ENCODE measurements at regions not wholly inside any gene's neighbourhood (a gene's known extent, or its start where the extent isn't known, plus 50 kb on each side); places are given as distances from the start of the nearest gene placed in this dataset.
"Not testable (repeated sequence)": the region's sequence is repeated elsewhere in the genome, so short reads cannot be mapped to it uniquely, and the experiment has no call there.

DNA sequence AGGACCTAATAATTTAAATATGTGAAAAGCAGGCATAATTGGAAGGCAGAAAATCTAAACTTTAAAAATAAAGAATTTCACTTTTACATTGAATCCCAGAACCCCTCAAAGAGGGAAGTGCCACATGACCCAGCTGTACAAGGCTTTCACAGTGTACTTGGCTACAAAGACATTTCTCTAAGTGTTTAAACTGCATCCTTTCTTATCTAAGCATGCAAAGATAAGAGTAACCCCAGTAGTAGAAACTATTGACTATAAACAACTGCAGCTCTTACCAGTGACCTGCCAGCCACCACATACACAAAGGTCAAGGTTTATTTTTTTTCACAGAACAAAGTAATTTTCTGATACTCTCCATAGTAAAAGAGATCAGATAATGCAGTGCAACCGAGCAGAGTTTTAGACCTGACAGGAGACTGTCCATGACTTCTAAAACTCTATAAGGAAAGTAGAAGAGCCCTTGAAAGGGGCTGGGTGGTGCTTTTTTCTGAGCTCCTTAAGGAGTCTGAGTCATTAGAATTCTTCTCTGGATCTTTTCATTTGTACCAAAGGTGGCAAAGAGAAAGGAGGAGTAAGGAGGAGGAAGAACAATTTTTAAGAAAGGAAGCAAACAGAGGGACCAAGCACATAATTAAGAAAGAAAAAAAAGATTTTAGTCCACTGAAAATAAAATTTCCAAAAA lies 750.6 kb downstream of the PRIM2 start:
- not testable (repeated sequence) for H3K27ac ChIP-seq (ENCODE audit: low read length); H3K79me2 ChIP-seq (ENCODE audit: low read length); H3K36me3 ChIP-seq (replicated peaks; ENCODE audit: low read depth, low read length); H3K9ac ChIP-seq (ENCODE audit: low read length); H3K9me3 ChIP-seq (ENCODE audit: insufficient read depth, low read length); H2AFZ ChIP-seq (ENCODE audit: low read depth, low read length); H3K4me1 ChIP-seq (ENCODE audit: low read length); H3K4me3 ChIP-seq (ENCODE audit: low read length); H3K4me2 ChIP-seq (ENCODE audit: low read length); H4K20me1 ChIP-seq (ENCODE audit: insufficient read depth, low read length); H3K27me3 ChIP-seq (ENCODE audit: low read depth, low read length)

DNA sequence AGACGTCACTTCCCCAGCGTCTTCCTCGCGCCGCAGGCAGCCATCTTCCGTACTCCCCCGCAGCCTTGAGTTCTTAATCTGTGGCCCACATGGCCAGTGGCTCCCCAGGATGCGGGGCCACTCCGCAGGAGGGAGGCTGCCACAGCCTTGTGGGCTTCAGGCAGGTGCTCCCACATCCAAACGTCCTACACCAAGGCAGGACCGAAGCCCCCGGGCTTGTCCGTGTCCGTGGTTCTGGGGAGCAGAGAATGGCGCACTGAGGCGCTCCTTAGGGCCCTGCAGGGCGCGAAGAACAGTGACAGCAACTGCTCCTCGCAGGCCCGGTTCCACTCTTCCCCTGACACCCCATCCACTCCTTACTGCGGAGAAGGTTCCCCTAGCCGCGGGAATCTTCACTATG lies 755.8 kb downstream of the PRIM2 start:
- Histone ChIP-seq H3K4me1 (ENCODE audit: low read length) (no peaks in the 10 kb centered on the region), H3K9me3 (ENCODE audit: insufficient read depth, low read length) (no peaks in the 10 kb centered on the region), H3K79me2 (ENCODE audit: low read length) (no peaks in the 10 kb centered on the region), H3K4me2 (ENCODE audit: low read length) (no peak overlapping the region), H4K20me1 (ENCODE audit: insufficient read depth, low read length) (no peaks in the 10 kb centered on the region), H2AFZ (ENCODE audit: low read depth, low read length) (no peak overlapping the region), H3K36me3 (replicated peaks; ENCODE audit: low read depth, low read length) (no peaks in the 10 kb centered on the region), H3K27ac (ENCODE audit: low read length) (no peak overlapping the region), H3K27me3 (ENCODE audit: low read depth, low read length) (no peaks in the 10 kb centered on the region), H3K9ac (ENCODE audit: low read length) (no peak overlapping the region), H3K4me3 (ENCODE audit: low read length) (no peak overlapping the region)
- no peak for TF ChIP-seq EZH2phosphoT487 (IDR thresholded peaks at IDR 0.05; ENCODE audit: low read depth)
- TF ChIP-seq, protein P1, sequence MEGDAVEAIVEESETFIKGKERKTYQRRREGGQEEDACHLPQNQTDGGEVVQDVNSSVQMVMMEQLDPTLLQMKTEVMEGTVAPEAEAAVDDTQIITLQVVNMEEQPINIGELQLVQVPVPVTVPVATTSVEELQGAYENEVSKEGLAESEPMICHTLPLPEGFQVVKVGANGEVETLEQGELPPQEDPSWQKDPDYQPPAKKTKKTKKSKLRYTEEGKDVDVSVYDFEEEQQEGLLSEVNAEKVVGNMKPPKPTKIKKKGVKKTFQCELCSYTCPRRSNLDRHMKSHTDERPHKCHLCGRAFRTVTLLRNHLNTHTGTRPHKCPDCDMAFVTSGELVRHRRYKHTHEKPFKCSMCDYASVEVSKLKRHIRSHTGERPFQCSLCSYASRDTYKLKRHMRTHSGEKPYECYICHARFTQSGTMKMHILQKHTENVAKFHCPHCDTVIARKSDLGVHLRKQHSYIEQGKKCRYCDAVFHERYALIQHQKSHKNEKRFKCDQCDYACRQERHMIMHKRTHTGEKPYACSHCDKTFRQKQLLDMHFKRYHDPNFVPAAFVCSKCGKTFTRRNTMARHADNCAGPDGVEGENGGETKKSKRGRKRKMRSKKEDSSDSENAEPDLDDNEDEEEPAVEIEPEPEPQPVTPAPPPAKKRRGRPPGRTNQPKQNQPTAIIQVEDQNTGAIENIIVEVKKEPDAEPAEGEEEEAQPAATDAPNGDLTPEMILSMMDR (IDR thresholded peaks at IDR 0.05; ENCODE audit: low read depth, low read length) = no peak

DNA sequence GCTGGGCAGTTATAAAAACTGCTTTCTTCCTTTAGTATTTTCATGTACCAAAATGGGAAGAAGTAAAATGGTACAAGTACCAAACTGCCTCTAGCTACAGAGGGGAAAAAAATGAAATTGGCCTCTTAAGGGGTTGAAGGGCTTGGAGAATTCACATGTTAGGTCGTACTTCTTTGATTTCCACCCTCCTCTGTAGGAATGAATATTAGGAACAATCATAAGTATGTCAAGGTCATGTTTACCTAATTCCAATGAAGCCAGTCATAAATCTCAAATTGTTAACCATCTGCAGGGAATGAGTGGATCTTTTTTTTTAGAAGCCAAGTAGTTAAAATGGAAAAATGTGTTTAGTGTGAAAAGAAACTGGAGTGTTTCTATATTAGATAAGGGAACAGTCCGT lies 772.6 kb downstream of the PRIM2 start:
- H2AFZ ChIP-seq (ENCODE audit: low read depth, low read length); H3K79me2 ChIP-seq (ENCODE audit: low read length); H3K9ac ChIP-seq (ENCODE audit: low read length); H3K4me1 ChIP-seq (ENCODE audit: low read length); H4K20me1 ChIP-seq (ENCODE audit: insufficient read depth, low read length); H3K27ac ChIP-seq (ENCODE audit: low read length); H3K4me3 ChIP-seq (ENCODE audit: low read length); H3K4me2 ChIP-seq (ENCODE audit: low read length); H3K36me3 ChIP-seq (replicated peaks; ENCODE audit: low read depth, low read length); H3K9me3 ChIP-seq (ENCODE audit: insufficient read depth, low read length); H3K27me3 ChIP-seq (ENCODE audit: low read depth, low read length): not testable (repeated sequence)

DNA sequence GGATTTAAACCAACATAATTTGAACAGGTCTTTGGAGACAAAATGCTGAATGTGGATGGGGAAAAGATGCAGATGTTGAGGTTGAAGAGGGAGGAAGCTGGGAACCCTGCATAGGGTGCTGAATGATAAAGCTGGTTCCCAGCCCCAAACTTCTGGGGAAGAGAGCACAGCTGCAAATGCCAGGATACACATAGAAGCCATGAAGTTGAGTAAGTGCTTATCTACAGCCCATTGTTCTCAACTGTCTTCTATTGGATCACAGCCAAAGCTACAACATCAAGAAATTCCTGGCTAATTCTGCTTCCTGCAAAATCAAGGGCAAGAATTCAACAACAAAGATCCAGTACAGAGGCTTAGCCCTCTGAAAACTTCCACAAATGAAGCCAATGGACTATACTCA lies 779.8 kb downstream of the PRIM2 start:
- not testable (repeated sequence) for H2AFZ ChIP-seq (ENCODE audit: low read depth, low read length); H3K27ac ChIP-seq (ENCODE audit: low read length); H3K9ac ChIP-seq (ENCODE audit: low read length); H4K20me1 ChIP-seq (ENCODE audit: insufficient read depth, low read length); H3K36me3 ChIP-seq (replicated peaks; ENCODE audit: low read depth, low read length); H3K79me2 ChIP-seq (ENCODE audit: low read length); H3K27me3 ChIP-seq (ENCODE audit: low read depth, low read length); H3K4me1 ChIP-seq (ENCODE audit: low read length); H3K9me3 ChIP-seq (ENCODE audit: insufficient read depth, low read length); H3K4me2 ChIP-seq (ENCODE audit: low read length); H3K4me3 ChIP-seq (ENCODE audit: low read length)

DNA sequence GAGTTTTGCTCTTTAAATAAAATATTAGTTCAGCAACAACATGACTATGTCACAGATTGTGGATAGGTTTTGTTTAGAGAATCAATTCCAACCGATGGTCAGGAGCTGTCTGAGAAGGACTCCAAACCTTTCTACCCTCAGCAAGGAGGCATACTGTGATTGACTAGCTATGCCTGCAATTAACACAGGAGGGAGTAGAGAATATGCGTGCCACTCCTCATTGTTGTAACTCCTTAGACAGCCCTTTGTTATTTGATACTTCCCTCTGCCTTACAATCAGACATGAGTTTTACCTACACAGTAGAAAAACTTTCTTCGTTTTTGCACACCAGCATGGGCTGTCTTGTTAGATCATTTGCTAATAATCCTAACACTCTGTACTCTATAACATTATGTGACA lies 796.5 kb downstream of the PRIM2 start:
- no peak overlapping the region for H2AFZ ChIP-seq (ENCODE audit: low read depth, low read length)
- H3K4me1 ChIP-seq (ENCODE audit: low read length) = no peaks in the 10 kb centered on the region
- H4K20me1 ChIP-seq (ENCODE audit: insufficient read depth, low read length) = no peaks in the 10 kb centered on the region

DNA sequence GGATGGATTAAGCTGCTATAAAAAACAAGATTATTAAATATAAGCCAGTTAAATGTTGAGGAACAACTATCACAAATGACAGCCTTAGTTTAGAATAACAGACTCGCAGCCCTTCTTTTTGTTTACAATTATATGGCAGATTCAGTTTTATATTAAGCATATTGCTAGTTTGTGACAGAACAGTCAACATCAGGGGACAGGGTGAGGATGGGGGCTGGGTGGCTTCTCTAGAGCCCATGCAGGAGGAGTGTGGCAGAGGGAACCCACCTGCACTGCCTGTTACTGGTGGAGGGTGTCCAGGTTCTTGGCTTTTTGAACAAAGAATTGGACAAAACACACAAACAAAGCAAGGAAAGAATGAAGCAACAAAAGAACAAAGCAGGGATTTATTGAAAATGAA lies 799.7 kb downstream of the PRIM2 start:
- H4K20me1 ChIP-seq (ENCODE audit: insufficient read depth, low read length); H3K9ac ChIP-seq (ENCODE audit: low read length); H3K27ac ChIP-seq (ENCODE audit: low read length); H3K27me3 ChIP-seq (ENCODE audit: low read depth, low read length); H3K36me3 ChIP-seq (replicated peaks; ENCODE audit: low read depth, low read length); H3K4me1 ChIP-seq (ENCODE audit: low read length); H2AFZ ChIP-seq (ENCODE audit: low read depth, low read length); H3K4me3 ChIP-seq (ENCODE audit: low read length); H3K9me3 ChIP-seq (ENCODE audit: insufficient read depth, low read length); H3K4me2 ChIP-seq (ENCODE audit: low read length); H3K79me2 ChIP-seq (ENCODE audit: low read length): not testable (repeated sequence)

More for the DNA sequence above, 796.5 kb downstream of the PRIM2 start:
- TF ChIP-seq, protein P1 (IDR thresholded peaks at IDR 0.05; ENCODE audit: low read depth, low read length) = no peak
- no peak for TF ChIP-seq EZH2phosphoT487 (IDR thresholded peaks at IDR 0.05; ENCODE audit: low read depth)
- Histone ChIP-seq H3K27ac (ENCODE audit: low read length) (no peak overlapping the region), H3K36me3 (replicated peaks; ENCODE audit: low read depth, low read length) (no peaks in the 10 kb centered on the region), H3K9ac (ENCODE audit: low read length) (no peak overlapping the region), H3K9me3 (ENCODE audit: insufficient read depth, low read length) (no peaks in the 10 kb centered on the region), H3K27me3 (ENCODE audit: low read depth, low read length) (no peaks in the 10 kb centered on the region), H3K79me2 (ENCODE audit: low read length) (no peaks in the 10 kb centered on the region), H3K4me3 (ENCODE audit: low read length) (no peak overlapping the region), H3K4me2 (ENCODE audit: low read length) (no peak overlapping the region)

DNA sequence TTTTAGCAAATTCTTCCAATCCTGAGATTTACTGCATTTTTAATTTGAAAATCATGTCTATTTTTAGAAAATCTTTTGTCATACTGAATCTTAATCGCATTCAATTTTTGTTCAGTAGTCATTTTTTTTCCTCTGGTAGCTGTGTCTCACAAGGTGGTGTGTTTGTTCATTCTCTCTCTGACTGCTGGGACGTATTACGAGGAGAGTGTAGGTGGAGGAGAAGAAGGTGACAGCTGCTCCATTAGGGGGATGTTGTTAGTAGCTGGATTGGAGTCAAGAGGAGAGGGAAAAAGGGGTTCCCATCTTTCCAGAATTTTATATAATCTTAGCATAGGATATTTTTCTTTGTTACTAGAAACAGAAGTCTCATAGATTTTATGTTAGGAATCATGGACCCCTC lies 804.2 kb downstream of the PRIM2 start:
- not testable (repeated sequence) for H3K9ac ChIP-seq (ENCODE audit: low read length); H3K27ac ChIP-seq (ENCODE audit: low read length); H3K4me1 ChIP-seq (ENCODE audit: low read length); H3K79me2 ChIP-seq (ENCODE audit: low read length); H3K9me3 ChIP-seq (ENCODE audit: insufficient read depth, low read length); H3K27me3 ChIP-seq (ENCODE audit: low read depth, low read length); H2AFZ ChIP-seq (ENCODE audit: low read depth, low read length); H3K4me3 ChIP-seq (ENCODE audit: low read length); H3K36me3 ChIP-seq (replicated peaks; ENCODE audit: low read depth, low read length); H4K20me1 ChIP-seq (ENCODE audit: insufficient read depth, low read length); H3K4me2 ChIP-seq (ENCODE audit: low read length)

DNA sequence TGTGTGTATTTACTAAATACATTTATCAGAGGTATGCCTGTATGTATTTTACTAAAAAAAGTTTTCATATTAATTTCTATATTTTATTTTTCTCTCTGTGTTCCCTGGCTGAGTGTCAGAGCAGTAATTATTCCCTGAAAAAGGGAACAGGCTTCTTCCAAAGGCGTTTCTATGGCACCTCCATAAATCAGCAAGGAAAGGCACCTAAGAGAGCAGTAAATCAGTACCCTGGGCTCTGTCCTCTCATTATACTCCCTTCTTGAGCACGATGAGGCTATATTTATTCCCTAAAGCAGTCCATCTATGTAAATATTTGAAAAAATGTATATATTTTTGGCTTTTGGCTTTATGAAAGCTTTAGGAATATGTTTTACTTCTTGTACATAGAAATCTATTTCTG lies 806.3 kb downstream of the PRIM2 start:
- H2AFZ ChIP-seq (ENCODE audit: low read depth, low read length); H3K9ac ChIP-seq (ENCODE audit: low read length); H3K4me3 ChIP-seq (ENCODE audit: low read length); H3K4me1 ChIP-seq (ENCODE audit: low read length); H3K4me2 ChIP-seq (ENCODE audit: low read length); H3K27me3 ChIP-seq (ENCODE audit: low read depth, low read length); H3K27ac ChIP-seq (ENCODE audit: low read length); H3K36me3 ChIP-seq (replicated peaks; ENCODE audit: low read depth, low read length); H3K79me2 ChIP-seq (ENCODE audit: low read length); H4K20me1 ChIP-seq (ENCODE audit: insufficient read depth, low read length); H3K9me3 ChIP-seq (ENCODE audit: insufficient read depth, low read length): not testable (repeated sequence)

All from OCI-LY3 (cell line).